Gastroesophageal sphincter (tissue), 3 donors: ENCODE measurements at regions not wholly inside any gene's neighbourhood (a gene's known extent, or its start where the extent isn't known, plus 50 kb on each side); places are given as distances from the start of the nearest gene placed in this dataset.

Experiments
- CTCF ChIP-seq, 4 experiments: fragments of 200-600 bp in 2 of 4; fragments of 450-650 bp in 2 of 4; sonication (generic) in 1 of 4; IDR thresholded peaks; one replicate each; pipeline ENCODE4 v1.5.1; 2017 to 2019; ENCODE audit warnings: antibody characterized with exemption in 4 of 4, mild to moderate bottlenecking in 2 of 4, moderate library complexity in 2 of 4
- POLR2AphosphoS5 ChIP-seq: sonication (generic); formaldehyde crosslinking; IDR thresholded peaks from one replicate; pipeline ENCODE4 v1.6.1; 2017; ENCODE audit warnings: antibody characterized with exemption

DNA sequence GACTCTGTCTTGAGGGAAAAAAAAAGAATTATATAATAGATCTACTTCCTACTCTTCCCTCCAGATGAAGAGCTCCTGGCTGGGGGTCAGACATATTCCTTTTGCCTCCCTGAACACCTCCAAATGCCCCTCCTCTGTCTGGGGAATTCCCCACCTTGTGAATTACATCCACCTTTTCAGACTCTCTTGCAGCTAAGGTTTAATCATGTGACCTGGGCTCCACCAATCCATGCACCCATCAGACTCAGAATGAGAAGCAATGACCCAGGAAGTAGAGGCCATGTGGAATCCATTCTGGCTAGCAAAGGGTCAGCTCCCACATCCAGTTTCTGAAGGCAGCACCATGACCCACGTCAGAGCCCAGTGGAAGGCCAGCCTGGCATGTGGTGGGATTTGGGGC, 93.6 kb upstream of the CUX1 start:
- TF ChIP-seq CTCF (IDR thresholded peaks at IDR 0.05) (no peak), POLR2AphosphoS5 (no peak)
